HG03442 (cell line): ENCODE measurements at regions not wholly inside any gene's neighbourhood (a gene's known extent, or its start where the extent isn't known, plus 50 kb on each side); places are given as distances from the start of the nearest gene placed in this dataset.

Experiments
- ATAC-seq: cut with Tn5 transposase; IDR thresholded peaks from one replicate; pipeline ENCODE4 v1.9.1; 2021; ENCODE audit warnings: mild to moderate bottlenecking, moderate library complexity; ENCODE audit not compliant: unreplicated experiment

DNA sequence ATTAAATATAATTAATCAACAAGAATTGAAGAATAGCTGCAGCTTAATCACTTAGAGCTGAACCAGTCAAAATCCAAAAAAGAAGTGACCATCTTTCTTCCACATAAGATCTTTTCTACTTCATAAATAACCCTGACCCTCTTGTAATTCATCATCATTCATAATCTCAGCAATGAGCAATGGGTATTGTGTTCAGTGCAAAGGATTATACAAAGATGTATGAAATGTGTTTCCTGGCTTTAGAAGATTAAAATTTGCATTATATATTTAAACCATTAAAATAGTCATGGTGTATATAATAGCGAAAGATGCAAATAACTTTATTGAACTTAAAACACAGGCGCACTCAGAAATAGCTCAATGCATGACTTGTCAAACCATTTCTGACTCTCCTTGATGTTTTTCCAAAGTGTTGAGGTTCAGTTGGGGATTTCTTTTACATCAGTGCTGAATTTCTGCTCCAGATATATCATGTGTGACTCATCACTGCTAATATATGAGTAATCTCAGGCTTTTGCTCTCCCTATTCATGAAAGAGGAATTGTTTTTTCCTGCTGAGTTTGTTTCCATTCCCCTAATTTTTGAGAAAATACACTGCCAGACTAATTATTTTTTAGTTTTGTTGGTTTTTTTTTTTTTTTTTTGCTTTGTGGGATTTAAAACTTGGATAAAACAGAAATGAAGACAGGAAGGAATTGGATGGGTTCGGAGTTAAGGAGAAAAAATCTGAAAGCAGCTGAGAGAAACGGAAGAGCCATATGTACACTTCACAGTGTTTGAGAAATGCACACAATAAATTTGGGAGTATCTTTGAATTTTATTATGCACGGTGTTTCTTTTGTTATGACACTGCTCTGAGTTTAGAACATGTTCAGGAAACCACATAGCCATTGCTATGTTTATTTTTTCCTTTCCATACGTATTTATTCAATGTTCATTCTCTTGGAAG, 290.1 kb upstream of the PCDH7 start:
- no peak for ATAC-seq

DNA sequence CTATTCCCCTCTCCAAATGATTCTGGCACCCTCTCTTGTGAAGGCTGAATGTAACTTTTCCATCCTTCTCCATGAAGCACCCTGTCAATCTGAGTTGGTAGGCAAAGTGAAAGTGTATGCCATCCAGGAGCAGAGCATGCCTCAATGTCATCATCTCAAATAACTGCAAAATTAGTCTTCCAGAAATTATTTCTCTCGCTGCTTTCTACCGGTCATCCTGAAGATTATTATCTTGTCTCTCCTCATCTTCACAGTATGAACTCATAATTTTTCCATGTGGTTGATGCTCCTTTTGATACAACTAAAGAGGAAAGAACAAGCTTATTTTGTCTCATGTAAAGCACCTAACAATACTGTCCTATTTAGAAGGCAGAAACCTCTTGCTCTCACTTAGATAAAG, 285.5 kb upstream of the PCDH7 start:
- no peak for ATAC-seq

DNA sequence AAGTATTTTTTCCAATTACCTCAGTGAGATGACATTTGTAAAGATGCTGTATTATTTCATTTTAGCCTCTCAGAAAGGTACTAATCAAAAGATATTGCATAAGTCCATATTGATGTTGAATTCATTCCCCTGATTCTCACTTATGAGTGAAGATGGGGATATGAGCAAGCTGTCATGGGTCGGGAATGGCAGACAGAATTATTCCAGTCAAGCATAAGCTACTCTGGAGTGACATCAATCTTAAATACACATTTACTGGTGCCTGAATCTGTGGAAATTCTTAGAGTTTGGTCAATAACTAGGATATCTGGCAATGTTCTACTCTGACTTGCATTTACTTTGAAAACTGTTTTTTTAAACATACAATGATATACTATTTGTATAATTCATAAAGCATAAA, 283.8 kb upstream of the PCDH7 start:
- ATAC-seq: no peak

DNA sequence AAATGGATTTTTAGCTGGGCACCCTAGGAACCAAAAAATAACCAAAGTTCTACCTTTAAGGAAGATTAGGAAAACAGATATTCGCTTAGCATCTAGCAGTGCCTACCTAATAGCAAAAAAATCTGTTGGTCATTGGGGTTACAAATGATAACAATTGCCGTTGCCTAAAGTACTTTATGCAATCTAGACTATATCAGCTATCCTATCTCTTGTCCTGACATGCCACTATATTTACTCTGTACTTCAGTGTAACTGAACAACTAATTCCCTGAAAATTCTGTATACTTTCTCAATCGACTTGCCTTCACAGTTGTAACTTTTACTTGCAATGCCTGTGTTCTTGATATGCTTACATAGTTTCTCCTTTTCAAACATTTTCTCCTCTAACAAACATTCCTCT, 282.9 kb upstream of the PCDH7 start:
- no peak for ATAC-seq

DNA sequence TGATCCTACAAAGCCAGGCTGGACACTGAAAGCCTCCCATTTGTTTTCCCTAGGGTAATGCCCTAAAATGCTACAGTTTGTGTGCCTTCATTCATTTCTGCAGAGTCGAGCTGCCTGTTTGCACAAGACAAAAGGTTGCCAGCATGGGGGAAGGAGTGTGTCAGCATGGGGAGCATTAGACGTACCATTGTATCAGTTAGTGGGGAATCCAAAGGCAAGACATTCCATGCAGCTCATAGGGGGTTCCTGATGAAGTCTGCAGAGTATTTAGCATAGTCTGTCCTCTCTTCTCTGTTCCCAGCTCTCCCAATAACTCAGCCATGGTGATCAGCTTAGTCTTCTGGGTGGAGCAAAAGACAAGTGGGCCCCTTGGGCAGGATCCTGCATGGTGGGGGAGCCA, 276.9 kb upstream of the PCDH7 start:
- no peak for ATAC-seq

DNA sequence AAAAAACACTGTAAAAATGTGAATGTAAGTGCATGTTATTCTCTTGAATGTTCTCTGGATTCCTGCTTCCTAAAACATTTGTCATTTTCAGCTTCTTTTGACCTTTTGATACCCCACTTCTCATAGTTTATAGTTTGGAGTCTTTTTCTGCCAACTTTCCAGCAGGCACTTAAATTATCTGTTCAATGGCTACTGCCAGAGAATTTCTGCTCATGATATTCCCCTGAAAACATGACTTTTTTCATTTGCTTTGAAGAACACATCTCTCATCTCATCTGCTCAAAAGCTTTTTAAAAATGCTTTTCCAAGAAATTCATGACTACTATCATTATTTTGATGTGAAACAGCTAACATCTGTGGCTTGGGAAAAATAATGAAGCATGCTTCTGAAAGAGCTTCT, 269.7 kb upstream of the PCDH7 start:
- no peak for ATAC-seq

DNA sequence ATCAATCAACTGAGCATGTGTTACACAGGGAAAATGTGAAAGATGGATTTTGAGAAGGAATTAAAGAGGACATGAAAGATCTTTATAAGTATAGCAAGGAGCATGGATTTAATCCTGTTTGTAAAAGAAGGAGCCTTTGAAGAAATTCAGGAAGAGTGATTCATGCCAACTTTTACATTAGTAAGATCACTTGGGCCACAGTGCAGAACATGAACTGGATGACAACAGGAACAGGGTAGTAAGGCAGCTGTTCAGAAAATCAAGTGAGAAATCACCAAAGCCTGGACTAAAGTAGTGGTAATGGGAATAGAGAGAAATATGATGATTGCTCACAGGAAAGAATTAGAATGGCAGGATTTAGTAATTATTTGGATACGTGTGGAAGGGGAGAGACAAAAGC, 265.7 kb upstream of the PCDH7 start:
- no peak for ATAC-seq

DNA sequence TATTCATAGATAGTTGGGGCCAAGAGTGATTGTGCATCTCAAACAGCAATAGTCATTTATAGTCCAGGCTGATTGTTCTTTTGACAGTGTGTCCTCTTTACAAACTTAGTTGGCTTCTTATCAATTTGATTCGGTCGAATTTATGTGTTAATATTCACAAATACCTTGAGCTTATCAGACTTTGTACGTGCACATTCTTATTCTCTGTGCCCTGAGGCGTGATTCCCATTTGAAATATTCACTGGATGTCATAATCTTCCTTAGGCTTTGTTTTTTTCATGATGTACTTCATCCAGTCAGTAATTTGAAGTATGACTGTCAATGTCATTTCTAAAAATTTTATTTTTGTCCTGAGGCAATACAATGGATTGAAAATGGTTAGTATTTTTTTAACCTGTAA, 263.5 kb upstream of the PCDH7 start:
- ATAC-seq: no peak

DNA sequence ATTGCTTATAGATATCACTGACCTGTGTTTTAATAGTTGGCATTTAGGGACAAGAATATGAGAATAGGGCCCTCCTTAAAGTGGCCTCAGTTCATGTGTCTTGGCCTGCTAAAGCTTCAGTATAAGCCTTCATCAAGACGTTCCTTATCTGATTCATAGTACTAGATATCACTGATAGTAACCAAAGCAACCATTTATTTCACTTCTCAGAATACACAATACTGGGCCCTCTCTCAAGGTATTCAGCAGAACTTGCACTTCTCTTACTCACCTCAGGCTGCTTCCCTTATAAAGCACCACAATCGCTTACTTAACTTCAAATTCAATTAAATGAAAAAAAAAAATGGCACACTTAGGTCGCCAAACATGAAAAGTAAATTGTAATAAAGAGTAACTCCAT, 259.4 kb upstream of the PCDH7 start:
- no peak for ATAC-seq

DNA sequence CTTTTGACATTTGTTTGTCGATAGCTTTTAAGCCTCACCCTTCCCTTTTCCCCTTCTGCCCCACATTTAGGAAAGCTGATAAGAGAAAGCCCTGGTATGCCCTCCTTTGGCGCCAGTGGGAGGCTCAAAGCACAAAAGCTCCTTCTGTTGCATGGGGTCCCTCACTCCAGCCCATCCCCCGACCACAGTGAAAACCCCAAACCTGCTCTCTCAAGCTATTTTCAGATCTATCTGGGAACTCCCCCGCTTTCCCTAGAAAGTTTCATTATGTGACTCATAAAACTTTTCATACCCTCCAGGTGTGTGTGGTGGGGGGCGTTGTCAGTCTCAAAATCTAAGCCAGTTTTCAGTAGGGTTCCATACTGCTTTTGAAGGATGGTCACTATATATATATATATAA, 259.0 kb upstream of the PCDH7 start:
- ATAC-seq: peak; percentile 34

DNA sequence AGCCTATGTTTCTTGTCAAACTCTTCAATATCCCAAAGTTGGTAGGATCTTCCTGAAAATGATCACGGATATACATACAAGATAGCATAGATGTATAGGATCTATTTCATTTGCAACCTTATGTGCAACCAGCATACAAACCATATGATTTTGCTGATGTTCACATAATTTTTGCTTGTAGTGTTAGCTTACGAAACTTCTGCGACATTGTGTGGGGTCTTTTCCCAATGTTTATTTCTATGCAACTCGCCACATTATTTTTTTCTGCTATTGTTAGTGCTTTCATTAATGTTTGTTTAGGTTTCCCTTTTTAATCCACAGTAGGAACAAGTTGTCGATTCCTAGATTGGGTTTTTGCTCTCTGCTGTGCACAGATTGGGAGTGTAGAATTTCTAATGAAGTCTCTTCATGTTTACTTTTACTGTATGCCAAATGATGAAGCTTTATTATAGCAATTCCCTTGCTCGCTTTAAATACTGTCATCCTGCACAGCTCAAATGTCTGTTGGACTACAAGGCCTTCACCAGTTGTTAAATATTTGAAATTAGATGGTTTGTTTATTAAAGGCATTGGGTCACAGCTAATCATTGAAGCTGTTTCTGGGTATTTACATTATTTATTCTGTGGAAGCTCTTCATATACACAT, 257.6 kb upstream of the PCDH7 start:
- no peak for ATAC-seq

DNA sequence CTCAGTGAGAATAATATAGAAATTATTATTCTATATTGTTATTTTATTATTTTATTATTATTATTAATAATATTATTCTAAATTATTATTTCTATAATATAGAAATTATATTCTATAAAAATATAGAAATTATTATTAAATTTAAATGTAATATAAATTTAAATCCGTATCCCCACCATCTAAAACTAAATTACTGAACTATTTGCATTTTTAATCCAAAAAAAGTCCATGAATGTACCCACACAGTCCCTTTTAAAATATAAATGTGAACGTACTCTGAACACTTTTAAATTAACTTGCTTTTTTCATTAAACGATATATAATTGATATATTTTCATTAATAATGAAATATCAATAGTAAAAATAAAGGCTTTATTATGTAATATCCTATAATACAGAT, 248.3 kb upstream of the PCDH7 start:
- no peak for ATAC-seq

DNA sequence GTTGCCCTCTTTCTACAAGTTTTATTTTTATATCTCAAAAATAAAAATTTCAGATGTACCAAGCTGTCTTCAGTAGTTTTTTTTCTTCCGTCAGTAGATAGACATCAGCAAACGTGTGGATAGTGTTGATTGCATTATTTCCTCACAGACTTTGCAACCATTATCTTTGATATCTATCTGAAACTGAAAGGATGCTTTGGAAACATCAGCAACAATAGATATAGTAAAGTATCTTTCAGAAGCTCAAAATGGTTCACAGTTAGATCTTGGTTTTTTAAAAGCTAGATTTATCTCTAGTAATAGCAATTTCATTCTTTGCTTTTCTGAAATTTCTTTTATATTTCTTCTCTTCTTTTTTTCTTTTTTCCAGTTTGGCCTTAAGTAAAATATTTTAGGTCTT, 246.9 kb upstream of the PCDH7 start:
- ATAC-seq: no peak

DNA sequence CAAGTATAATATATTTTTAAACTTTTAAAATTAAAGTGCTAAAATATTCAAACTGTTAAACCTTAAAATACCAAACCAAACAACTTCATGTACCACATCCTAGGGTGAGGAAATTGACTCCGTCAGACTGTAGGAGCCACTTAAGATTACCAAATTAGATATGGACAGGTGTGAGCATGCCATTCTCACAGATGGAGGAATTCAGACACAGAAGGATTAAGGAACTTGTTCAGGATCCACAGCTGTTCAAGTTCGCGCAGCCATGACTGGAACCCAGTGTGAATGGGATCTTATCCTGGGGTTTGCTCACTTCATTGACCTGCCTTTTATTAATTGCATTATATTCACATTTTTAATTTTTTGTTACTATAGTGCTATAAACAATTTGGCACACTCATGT, 224.9 kb upstream of the PCDH7 start:
- no peak for ATAC-seq

DNA sequence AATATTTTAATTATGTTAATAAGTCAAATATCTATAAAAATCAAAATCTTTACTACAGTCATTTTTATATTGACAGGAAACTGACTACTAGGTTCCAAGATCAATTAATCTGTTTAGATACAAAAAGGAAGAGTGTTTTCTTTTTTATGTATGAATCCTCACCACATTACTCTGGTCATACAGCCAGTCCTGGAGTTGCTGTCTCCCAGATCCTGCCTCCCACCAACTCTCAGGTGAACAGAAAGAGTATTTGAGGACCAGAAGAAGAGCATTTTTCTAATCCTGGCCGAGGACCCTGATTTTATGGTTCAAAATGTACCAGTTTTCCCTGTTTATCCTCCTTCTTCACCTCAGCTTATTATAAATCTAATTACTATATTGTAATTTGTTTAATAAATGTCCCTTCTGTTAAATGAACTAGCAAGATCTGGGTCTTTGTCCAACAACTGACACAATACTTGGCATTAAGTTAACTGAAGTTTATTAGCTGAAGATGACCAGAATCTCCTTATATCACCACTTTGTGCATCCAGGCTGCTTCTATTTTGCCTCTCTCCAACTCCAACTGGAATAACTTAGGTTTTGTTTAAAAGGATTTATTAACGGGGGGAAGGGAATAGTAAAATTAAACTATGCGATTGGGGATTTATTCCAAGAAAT, 224.4 kb upstream of the PCDH7 start:
- no peak for ATAC-seq

DNA sequence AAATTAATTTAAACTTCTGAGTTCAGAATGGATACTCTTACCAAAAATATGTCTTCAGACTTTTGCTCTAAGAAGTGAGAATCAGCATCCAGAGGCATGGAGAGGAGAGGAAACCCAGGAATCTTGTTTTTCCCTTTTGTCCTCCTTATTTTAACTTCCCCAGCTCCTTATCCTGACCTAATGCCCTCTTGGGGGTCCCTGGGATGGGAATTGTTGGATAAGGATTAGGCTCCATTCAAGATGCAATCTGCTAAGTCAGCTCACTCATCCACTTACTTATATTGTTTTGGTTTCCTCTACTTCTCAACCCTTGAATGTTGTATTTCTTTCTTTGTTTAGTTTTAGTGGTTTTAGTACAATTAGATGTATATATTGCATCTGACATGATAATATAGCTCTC, 208.4 kb upstream of the PCDH7 start:
- no peak for ATAC-seq

DNA sequence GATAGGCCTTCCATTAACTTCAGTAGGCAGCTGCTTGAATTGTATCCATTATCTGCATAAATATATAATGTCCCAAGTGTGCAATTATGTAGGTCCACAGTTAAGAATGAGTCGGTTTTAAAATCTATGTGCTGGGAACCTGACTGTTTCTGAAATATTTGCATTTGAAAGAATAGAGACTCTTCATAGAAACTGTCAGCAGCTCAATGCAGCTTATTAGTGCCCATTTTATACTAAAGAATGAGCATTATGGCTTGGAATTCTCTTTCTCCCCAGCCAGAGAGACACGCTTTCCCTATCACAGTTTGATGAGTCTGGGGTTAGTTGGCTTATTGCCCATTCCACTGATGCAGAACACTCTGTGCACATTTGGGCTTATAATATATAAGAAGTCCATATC, 202.0 kb upstream of the PCDH7 start:
- no peak for ATAC-seq

DNA sequence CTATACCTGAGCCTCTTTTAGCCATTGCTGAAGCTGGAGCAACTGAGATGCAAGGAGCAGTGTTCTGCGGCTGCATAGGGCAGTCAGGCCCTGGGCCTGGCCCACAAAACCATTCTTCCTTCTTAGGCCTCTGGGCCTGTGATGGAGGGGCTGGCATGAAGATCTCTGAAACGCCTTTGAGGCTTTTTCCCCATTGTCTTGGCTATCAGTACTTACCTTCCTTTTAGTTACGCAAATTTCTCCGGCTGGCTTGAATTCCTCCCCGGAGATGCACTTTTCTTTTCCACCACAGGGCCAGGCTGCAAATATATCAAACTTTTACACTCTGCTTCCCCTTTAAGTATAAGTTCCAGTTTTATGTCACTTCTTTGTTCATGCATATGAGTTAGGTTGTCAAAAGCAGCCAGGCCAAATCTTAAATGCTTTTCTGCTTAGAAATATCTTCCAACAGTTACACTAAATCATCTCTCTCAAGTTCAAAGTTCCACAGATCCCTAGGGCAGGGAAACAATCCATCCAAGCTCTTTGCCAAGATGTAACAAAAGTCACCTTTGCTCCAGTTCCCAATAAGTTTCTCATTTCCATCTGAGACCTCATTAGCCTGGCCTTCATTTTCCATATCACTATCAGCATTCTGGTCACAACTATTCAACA, 194.4 kb upstream of the PCDH7 start:
- no peak for ATAC-seq

DNA sequence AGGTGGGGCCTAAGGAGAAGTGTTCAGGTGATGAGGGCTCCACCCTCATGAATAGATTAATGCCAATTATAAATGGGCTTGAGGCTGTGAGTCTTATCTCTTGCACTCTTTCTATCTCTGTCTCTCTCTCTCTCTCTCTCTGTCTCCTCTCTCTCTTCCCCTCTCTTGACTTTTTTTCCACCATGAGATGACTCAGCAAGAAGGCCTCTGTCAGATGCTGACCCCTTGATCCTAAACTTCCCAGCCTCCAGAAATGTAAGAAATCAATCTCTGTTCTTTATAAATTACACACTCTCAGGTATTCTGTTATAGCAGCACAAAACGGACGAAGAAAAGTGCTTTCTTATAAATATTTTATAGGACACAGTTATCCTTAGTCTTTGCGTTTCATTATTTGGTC, 184.9 kb upstream of the PCDH7 start:
- no peak for ATAC-seq

DNA sequence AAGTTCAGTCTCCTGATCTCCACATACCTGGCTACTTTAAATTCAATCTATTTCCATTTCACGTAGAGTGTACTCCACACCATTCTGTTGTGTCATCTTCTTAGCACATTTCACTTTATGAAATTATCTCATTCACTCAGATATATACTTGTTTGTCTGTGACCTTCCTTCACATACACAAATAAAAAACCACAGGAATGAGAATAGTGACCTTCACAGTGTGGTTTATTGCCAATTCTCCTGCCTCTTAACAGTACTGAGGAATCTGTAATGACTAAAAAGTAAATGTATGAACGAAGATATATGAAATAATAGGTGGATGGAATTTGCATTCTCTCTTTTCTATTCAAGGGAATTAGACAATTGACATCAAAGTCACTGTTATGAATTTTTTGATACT, 183.9 kb upstream of the PCDH7 start:
- ATAC-seq: no peak

DNA sequence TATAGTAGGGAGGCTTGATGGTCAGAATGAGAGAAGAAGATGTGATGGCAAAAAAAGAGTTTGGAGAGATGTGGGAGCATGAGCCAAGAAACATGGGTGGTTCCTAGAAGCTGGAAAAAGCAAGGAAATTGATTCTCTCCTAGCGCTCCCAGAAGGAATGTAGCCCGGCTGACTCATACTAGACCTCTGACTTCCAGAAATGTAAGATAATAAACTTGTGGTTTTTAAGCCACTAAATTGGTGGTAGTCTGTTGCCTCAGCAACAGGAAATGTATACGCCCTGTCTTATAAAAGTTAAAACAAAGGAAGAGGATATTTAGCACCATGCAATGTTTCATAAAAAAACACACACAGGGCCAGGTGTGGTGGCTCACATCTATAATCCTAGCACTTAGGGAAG, 182.7 kb upstream of the PCDH7 start:
- ATAC-seq: no peak

DNA sequence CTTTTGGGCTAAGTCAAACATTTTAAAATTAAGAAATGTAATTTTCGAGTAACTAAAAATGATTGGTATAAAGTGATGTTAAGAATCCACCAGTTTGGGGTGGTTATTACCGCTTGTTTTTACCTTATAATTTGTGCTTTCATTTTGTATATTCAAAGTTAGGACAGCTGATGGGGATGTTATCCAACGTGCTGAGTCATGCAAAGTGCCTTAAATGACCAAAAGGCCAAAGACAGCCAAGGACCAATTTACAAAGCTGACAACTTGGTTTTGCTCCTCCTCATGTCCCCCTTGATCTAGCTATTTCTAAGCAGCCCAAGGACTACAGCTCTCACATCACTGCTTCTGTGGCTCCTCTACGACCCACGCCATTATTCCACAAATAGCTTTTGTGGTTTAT, 181.4 kb upstream of the PCDH7 start:
- no peak for ATAC-seq
